Immature natural killer cell (primary cell): ENCODE measurements at regions not wholly inside any gene's neighbourhood (a gene's known extent, or its start where the extent isn't known, plus 50 kb on each side); places are given as distances from the start of the nearest gene placed in this dataset.
"Not testable (repeated sequence)": the region's sequence is repeated elsewhere in the genome, so short reads cannot be mapped to it uniquely, and the experiment has no call there.

Source experiments
- DNase-seq, 3 donors: peaks; one replicate each; pipeline ENCODE4 v3.0.0; 2022; ENCODE audit warnings: mixed read lengths in 1 of 3
- H3K27ac Mint-ChIP-seq, 6 donors: one replicate each; pipeline ENCODE4 v1.8.0; 2020; ENCODE audit warnings: mixed read lengths in 6 of 6, mild to moderate bottlenecking in 5 of 6, inconsistent platforms in 4 of 6, moderate library complexity in 3 of 6
- H3K27me3 Mint-ChIP-seq, 3 donors: one replicate each; pipeline ENCODE4 v1.8.0; 2020 to 2021; ENCODE audit warnings: low read depth in 3 of 3, mild to moderate bottlenecking in 3 of 3, mixed read lengths in 3 of 3, moderate library complexity in 3 of 3, inconsistent platforms in 1 of 3
- H3K36me3 Mint-ChIP-seq, 3 donors: one replicate each; pipeline ENCODE4 v1.8.0; 2020; ENCODE audit warnings: mixed read lengths in 3 of 3, inconsistent platforms in 2 of 3, mild to moderate bottlenecking in 2 of 3
- H3K4me1 Mint-ChIP-seq, 2 donors: one replicate each; pipeline ENCODE4 v1.8.0; 2020; ENCODE audit warnings: inconsistent platforms in 2 of 2, mild to moderate bottlenecking in 2 of 2, mixed read lengths in 2 of 2, moderate library complexity in 1 of 2
- H3K4me3 Mint-ChIP-seq, 5 donors: one replicate each; pipeline ENCODE4 v1.8.0; 2020; ENCODE audit warnings: mild to moderate bottlenecking in 5 of 5, mixed read lengths in 5 of 5, inconsistent platforms in 3 of 5, moderate library complexity in 3 of 5
- H3K9me3 Mint-ChIP-seq, 6 donors: one replicate each; pipeline ENCODE4 v1.8.0; 2020; ENCODE audit warnings: mild to moderate bottlenecking in 6 of 6, mixed read lengths in 6 of 6, inconsistent platforms in 4 of 6, moderate library complexity in 3 of 6

DNA sequence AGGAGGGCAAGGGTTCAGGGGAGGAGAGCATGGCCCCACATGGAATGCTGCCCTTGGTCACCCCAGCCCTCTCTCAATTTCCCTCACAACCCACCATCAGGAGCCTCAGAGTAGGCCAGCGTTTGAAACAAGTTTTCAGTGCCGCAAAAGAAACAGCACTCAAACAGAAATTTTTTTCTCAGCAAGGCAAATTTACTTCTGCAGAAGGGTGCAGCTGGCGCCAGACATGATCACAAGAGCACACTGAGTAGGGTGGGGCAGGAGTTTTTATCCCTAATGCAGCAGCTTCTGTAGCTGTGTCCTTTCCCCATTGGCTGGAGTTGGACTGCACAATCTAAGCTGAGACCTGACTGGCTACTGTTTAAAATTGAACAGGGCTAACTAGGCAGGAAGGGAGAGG lies 287.8 kb upstream of the CDYL start:
- H3K4me1 Mint-ChIP-seq: no peaks in the 10 kb centered on the region
- no peak overlapping the region for H3K4me3 Mint-ChIP-seq
- peaks cover 0 to 11% (median 0%) of the 10 kb centered on the region in 3 donors for H3K36me3 Mint-ChIP-seq
- peaks cover 4 to 27% (median 18%) of the 10 kb centered on the region in 6 donors for H3K9me3 Mint-ChIP-seq
- DNase-seq: no peak
- H3K27ac Mint-ChIP-seq: no peak overlapping the region
- peaks cover 0 to 4% (median 3%) of the 10 kb centered on the region in 3 donors for H3K27me3 Mint-ChIP-seq

DNA sequence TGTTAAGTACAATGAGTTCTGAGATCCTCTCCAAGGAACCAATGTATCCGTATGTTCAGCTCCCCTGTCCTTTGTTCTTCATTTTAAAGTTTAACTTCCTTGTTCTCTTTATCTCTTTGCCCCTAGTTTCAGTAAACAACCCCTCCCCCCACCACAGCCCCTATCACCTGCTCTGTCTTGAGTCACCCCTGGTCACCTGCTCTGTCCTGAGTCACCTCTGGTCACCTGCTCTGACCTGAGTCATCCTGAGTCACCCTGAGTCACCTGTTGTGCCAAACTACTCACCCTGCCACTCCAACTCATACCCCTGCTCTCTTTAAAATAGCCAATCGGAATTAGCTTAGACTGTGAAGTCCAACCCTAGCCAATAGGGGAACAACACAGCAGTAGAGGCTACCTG lies 288.7 kb upstream of the CDYL start:
- DNase-seq: no peak
- Mint-ChIP-seq H3K4me1 (no peaks in the 10 kb centered on the region), H3K9me3 (peaks cover 4 to 27% (median 18%) of the 10 kb centered on the region in 6 donors), H3K27me3 (peaks cover 0 to 4% (median 3%) of the 10 kb centered on the region in 3 donors), H3K4me3 (no peak overlapping the region), H3K27ac (no peak overlapping the region), H3K36me3 (peaks cover 0 to 11% (median 0%) of the 10 kb centered on the region in 3 donors)

DNA sequence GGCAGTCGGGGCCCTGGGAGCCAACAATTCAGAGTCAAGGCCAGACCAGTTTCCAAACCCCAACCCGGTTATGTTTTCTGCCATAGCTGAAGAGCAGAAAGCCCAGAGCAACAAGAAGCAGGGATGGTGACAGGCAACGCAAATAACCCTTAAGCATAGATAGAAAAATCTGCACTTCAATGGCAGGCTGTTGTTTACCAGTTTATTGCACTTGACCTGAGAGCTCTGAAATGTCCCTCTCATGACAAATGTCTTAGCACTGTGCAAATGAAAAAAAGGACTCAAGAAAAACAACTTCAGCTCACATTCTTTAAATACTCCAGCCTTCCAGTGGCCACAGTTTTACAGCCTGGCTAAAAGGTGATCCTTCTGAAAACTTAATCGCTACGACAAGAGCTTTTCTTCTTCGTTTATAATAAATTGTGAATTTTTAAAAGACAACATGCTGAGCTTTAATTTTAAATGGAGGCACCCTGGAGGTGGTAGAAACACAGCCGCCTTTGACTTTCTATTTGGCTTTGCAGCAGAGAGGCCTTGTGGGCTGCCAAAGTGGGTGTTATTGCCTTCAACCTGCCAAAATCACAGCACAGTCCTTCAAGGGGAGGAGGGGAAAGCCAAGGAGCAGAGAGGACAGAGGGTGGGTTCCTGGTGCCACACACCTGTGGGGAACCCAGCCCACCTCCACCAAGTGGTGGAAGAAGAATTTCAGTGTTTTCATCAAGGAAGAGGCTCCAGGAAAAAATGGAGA lies 289.5 kb upstream of the CDYL start:
- H3K4me1 Mint-ChIP-seq: no peaks in the 10 kb centered on the region
- no peak overlapping the region for H3K4me3 Mint-ChIP-seq
- DNase-seq: no peak
- H3K27me3 Mint-ChIP-seq: peaks cover 0 to 4% (median 3%) of the 10 kb centered on the region in 3 donors
- H3K36me3 Mint-ChIP-seq: peaks cover 0 to 11% (median 0%) of the 10 kb centered on the region in 3 donors
- H3K27ac Mint-ChIP-seq: no peak overlapping the region
- H3K9me3 Mint-ChIP-seq: peaks cover 2 to 27% (median 18%) of the 10 kb centered on the region in 6 donors

DNA sequence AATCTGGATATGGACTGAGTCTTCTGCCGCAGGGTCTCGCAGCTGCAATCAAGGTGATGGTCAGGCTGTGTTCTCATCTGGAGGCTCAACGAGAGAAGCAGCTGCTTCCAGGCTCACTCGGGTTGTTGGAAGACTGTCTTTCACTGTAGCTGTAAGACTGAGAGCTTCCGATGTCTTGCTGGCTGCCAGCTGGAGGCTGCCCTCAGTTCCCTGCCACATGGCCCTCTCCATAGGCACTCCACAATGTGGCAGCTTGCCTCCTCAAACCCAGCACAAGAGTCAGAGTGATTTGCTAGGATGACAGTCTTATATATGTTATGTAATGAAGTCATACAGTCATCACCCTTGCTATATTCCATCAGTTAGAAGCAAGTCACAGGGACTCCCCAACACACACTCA lies 290.5 kb upstream of the CDYL start:
- no peaks in the 10 kb centered on the region for H3K4me1 Mint-ChIP-seq
- H3K36me3 Mint-ChIP-seq: peaks cover 0 to 11% (median 0%) of the 10 kb centered on the region in 3 donors
- H3K9me3 Mint-ChIP-seq: peaks cover 0 to 27% (median 18%) of the 10 kb centered on the region in 6 donors
- H3K27ac Mint-ChIP-seq: no peak overlapping the region
- no peak overlapping the region for H3K4me3 Mint-ChIP-seq
- H3K27me3 Mint-ChIP-seq: peaks cover 0 to 5% (median 4%) of the 10 kb centered on the region in 3 donors
- no peak for DNase-seq

DNA sequence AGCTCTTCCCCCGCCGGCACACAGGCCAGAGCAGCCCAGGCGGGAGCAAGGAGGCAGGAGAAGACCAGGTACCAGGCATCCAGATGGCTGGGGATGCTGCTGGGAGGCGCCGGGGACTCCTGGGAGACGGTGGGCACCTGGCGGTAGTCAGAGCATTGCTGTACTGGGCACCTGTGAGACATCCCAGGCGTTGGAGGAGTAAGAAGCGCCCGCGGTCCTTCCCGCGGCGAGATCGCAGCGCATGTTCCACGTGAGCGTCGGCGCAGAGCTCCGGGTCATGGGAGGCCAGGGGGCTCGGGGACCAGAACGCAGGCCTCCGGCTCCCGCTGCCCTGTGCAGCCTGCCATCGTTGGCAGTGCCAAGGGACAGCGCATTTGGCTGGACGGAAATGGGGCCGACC lies 293.7 kb upstream of the CDYL start:
- Mint-ChIP-seq H3K4me3 (no peak overlapping the region), H3K27me3 (peaks cover 4 to 6% (median 4%) of the 10 kb centered on the region in 3 donors), H3K36me3 (no peaks in the 10 kb centered on the region), H3K27ac (no peak overlapping the region), H3K4me1 (no peaks in the 10 kb centered on the region), H3K9me3 (peaks cover 0 to 6% (median 2%) of the 10 kb centered on the region in 6 donors)
- DNase-seq: no peak

DNA sequence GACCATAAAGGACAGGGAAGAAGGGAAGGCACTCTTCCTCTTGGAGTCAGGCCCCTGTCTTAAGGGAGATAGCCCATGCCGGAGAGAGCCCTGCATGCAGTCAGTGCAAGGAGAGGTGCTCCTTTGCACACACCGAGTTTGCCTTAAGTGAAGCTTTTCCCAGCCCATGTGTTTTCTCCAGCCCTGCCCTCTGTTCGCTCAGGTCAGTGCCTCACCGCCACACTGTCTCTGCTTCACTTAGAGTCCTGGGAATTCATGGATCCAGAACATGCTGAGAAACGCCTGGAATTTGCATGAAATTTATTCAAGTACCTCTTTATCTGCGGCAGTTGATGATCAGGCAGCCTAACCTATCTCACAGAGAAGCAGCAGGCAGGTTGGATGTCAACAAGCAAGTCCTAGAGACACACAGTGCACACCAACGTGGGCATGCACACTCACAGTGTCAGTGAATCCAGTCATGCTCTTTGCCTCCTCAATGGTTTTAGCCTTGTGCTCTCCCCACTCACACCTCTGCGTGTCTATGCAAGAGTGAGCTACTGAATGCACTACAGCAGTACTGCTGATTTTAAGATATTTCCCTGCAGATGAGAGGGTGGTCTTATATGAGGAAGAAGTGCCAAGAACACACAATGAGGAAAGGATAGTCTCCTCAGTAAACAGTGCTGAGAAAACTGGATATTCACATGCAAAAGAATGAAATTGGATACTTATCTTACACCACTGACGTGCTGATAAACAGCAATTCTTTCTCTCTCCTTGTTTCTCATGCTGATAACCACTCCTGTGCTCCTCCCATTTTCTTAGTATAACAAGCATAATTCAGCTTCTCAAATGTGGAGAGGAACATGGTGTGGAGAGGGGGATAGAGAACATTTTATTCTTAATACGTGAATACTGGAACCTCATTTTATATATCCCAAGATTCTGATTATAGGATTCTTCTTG lies 295.1 kb upstream of the CDYL start:
- no peak for DNase-seq

DNA sequence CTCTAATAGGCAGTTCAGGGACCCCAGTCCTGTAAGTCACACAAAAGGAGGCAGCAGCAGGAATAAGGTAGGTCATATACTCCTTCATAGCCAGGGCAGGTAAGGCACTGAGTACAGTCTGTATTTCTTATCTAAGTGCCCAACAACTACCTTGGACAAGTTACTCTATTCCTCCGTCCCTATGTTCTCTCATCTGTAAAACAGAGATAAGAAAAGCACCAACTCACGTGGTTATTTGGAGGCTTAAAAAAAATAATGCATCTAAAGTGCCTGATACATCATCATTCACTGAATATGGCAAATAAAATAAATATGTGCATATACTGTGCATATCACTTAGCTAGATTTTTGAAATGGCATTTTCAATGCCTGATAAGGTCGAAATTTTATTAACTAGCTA lies 298.1 kb upstream of the CDYL start:
- Mint-ChIP-seq H3K36me3 (no peaks in the 10 kb centered on the region), H3K9me3 (peaks cover 0 to 2% (median 0%) of the 10 kb centered on the region in 6 donors), H3K27ac (no peak overlapping the region), H3K27me3 (peaks cover 2 to 9% (median 4%) of the 10 kb centered on the region in 3 donors), H3K4me1 (no peaks in the 10 kb centered on the region), H3K4me3 (no peak overlapping the region)
- no peak for DNase-seq

More for the DNA sequence above, 295.1 kb upstream of the CDYL start:
- no peak overlapping the region for H3K4me3 Mint-ChIP-seq
- no peak overlapping the region for H3K27ac Mint-ChIP-seq
- no peaks in the 10 kb centered on the region for H3K4me1 Mint-ChIP-seq
- no peaks in the 10 kb centered on the region for H3K36me3 Mint-ChIP-seq
- H3K9me3 Mint-ChIP-seq: no peaks in the 10 kb centered on the region
- peaks cover 4 to 6% (median 4%) of the 10 kb centered on the region in 3 donors for H3K27me3 Mint-ChIP-seq

DNA sequence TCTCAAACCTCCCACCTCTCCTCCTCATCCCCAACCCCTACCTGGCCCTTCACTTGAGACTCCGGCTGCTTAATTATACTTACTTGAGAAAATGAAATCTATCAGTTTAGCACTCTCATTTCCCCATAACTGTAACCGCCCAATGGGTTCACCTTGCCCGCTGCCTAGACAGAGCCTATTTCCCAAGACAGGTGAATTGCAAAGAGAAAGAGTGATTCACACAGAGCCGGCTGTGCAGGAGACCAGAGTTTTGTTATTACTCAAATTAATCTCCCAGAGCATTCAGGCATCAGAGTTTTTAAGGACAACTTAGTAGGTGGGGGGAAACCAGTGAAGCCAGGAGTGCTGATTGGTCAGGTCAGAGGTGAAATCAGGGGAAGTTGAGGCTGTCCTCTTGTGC lies 301.4 kb upstream of the CDYL start:
- Mint-ChIP-seq H3K9me3 (peaks cover 10 to 31% (median 19%) of the 10 kb centered on the region in 6 donors), H3K36me3 (peaks cover 0 to 15% (median 0%) of the 10 kb centered on the region in 3 donors), H3K27ac (no peak overlapping the region), H3K27me3 (peaks cover 0 to 6% (median 3%) of the 10 kb centered on the region in 3 donors), H3K4me1 (no peaks in the 10 kb centered on the region), H3K4me3 (no peak overlapping the region)
- DNase-seq: no peak

DNA sequence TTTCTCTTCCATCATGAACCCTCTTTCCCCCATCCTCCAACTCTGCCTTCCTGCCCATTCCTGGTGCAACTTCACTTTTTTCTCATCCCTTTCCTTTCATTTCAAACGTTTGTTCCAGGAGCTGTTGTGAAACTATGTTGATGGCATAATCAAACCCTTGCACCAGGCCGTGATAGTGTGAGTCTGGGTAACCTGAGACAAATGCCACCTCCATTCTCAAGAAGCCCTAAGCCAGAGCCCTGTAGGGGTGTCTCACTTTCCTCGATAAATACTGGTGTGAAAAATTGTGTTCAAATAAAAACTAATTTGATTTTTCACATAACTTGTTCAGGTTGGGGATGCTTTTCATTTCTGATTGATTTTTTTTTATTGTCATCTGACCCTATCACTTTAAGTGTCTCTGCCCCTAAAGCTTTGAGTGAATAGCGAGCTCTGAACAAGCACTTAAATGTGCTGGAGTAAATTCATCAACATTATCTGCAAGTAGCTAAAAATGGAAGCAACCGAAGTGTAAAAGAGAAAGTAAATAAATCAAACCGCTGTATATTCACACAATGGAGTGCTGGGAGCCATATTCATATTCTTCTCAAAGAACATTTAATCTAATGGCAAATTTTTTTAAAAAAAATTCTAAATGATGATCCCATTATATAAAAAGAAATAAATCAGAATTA lies 303.1 kb upstream of the CDYL start:
- DNase-seq: no peak
- H3K9me3 Mint-ChIP-seq: peaks cover 10 to 31% (median 19%) of the 10 kb centered on the region in 6 donors
- H3K4me3 Mint-ChIP-seq: no peak overlapping the region
- peaks cover 0 to 9% (median 3%) of the 10 kb centered on the region in 3 donors for H3K27me3 Mint-ChIP-seq
- peaks cover 0 to 15% (median 0%) of the 10 kb centered on the region in 3 donors for H3K36me3 Mint-ChIP-seq
- no peak overlapping the region for H3K27ac Mint-ChIP-seq
- no peaks in the 10 kb centered on the region for H3K4me1 Mint-ChIP-seq

DNA sequence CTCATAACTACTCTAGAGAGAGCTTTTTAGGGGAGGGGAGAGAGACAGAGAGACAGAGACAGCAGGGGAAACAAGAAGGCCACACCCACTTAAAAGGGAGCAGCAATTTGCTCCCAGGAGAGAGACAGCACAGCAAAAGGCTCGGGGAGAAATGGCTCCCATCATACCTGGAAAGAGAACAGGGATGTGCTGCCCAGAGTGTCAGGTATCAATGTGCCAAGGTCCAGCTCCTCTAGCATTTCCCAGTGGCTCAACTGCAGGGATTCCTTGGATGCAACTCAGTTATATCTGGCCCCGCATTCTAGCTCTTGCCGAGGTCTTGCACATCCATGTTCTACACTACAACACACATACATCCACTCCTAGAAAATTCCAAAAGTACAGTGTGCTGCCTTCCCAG lies 304.0 kb upstream of the CDYL start:
- no peak overlapping the region for H3K4me3 Mint-ChIP-seq
- H3K27me3 Mint-ChIP-seq: peaks cover 0 to 9% (median 5%) of the 10 kb centered on the region in 3 donors
- no peaks in the 10 kb centered on the region for H3K4me1 Mint-ChIP-seq
- H3K9me3 Mint-ChIP-seq: peaks cover 10 to 31% (median 19%) of the 10 kb centered on the region in 6 donors
- DNase-seq: no peak
- peaks cover 0 to 15% (median 0%) of the 10 kb centered on the region in 3 donors for H3K36me3 Mint-ChIP-seq
- no peak overlapping the region for H3K27ac Mint-ChIP-seq

DNA sequence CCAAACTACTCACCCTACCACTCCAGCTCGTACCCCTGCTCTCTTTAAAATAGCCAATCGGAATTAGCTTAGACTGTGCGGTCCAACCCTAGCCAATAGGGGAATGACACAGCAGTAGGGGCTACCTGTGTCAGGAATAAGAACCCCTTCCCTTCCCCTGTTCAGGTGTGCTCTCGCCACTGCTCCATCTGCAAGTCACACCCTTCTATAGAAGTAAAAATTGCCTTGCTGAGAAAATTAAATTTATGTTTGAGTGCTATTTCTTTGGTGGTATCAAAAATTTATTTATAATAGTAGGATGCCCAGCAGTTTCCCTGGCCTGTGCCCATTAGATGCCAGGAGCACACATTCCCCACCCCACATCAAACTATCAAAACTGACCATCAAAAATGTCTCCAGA lies 304.7 kb upstream of the CDYL start:
- H3K4me3 Mint-ChIP-seq, H3K4me1 Mint-ChIP-seq, DNase-seq, H3K27me3 Mint-ChIP-seq, H3K27ac Mint-ChIP-seq: not testable (repeated sequence)
- Mint-ChIP-seq H3K9me3 (peaks cover 10 to 31% (median 19%) of the 10 kb centered on the region in 6 donors), H3K36me3 (peaks cover 0 to 15% (median 0%) of the 10 kb centered on the region in 3 donors)

DNA sequence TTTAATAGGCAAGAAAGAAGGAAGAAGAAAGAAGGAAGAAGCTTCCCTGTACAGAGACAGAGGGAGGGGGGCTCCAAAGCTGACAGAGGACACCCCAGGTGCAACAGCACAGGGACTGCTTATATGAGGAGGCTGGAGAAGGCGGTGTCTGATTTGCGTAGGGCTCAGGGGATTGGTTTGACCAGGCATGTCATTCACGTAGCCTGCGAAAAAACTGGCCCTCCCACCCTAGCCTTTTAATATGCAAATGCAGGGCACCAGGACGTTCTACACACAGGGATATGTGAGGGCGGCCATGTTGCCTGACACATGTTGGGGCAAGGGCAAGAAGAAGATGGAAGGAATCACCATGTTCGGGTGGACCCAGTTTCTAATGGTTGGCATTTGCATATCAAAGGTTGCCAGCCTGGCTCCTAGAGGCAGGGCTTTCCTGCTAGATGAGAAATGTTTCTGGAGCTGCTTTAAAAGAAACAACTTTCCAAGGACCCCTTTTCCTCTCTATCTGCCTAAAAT lies 305.4 kb upstream of the CDYL start:
- Mint-ChIP-seq H3K4me1 (no peaks in the 10 kb centered on the region), H3K27me3 (peaks cover 0 to 9% (median 7%) of the 10 kb centered on the region in 3 donors), H3K9me3 (peaks cover 10 to 31% (median 19%) of the 10 kb centered on the region in 6 donors), H3K36me3 (peaks cover 0 to 15% (median 0%) of the 10 kb centered on the region in 3 donors), H3K27ac (no peak overlapping the region), H3K4me3 (no peak overlapping the region)
- no peak for DNase-seq

DNA sequence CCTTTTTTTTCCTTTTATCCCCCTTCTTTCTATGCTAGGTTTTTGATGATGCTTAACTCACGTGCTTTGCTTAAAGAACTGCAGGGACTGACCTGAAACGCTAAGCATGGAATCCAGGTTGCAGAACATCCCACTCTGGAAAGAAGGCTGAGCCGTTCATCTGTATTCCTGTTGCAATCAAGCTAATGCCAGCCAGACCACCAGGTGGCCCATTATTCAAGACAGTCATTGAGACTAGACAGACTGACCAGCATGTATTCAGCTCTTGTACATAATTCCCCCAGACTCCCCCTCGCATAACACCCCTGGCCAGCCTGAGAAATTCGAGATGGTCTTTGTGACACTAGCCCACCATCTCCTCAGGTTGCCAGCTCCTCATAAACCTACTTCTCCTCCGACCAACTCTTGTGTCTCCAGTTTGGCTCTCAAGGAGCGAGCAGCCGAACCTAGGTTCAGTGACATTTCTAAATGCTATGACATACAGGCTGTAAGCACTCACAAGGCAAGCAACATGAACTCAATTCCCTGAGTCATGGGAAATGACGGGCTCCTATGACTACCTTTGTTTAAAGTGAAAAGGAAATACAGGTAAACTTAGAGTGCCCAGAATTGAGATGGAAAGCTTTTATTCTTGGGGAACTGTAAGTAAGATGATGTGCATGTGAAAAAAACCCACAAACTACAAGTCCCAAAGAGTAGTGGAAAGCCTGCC lies 309.3 kb upstream of the CDYL start:
- H3K27me3 Mint-ChIP-seq: peaks cover 2 to 8% (median 5%) of the 10 kb centered on the region in 3 donors
- H3K36me3 Mint-ChIP-seq: peaks cover 0 to 11% (median 0%) of the 10 kb centered on the region in 3 donors
- H3K4me3 Mint-ChIP-seq: no peak overlapping the region
- H3K4me1 Mint-ChIP-seq: no peaks in the 10 kb centered on the region
- DNase-seq: no peak
- H3K9me3 Mint-ChIP-seq: peaks cover 5 to 18% (median 14%) of the 10 kb centered on the region in 6 donors
- H3K27ac Mint-ChIP-seq: no peak overlapping the region
